GM12874 (cell line): ENCODE measurements at regions not wholly inside any gene's neighbourhood (a gene's known extent, or its start where the extent isn't known, plus 50 kb on each side); places are given as distances from the start of the nearest gene placed in this dataset.

ENCODE experiments used
- CTCF ChIP-seq: IDR thresholded peaks from 2 replicates; pipeline ENCODE4 v1.5.1; 2011; ENCODE audit warnings: low read depth, mild to moderate bottlenecking, control low read depth, low read length, moderate library complexity; ENCODE audit not compliant: insufficient read depth

GRCh38 chr4:130603043-130603442 is 1507.1 kb downstream of the C4orf33 start:
- no peak for TF ChIP-seq CTCF

- no peak for TF ChIP-seq CTCF
Observed at GRCh38 chr4:130608121-130608520, 1512.2 kb downstream of the C4orf33 start.

GRCh38 chr4:130628531-130628930 is 1532.6 kb downstream of the C4orf33 start:
- TF ChIP-seq CTCF, result no peak

- no peak for TF ChIP-seq CTCF
Observed at GRCh38 chr4:130632731-130633604, 1537.0 kb downstream of the C4orf33 start.

GRCh38 chr4:130636486-130636885 is 1540.5 kb downstream of the C4orf33 start:
- no peak for TF ChIP-seq CTCF

GRCh38 chr4:130640592-130640991 is 1544.6 kb downstream of the C4orf33 start:
- TF ChIP-seq CTCF, result no peak

GRCh38 chr4:130646886-130647285 is 1550.9 kb downstream of the C4orf33 start:
- TF ChIP-seq CTCF, result no peak
